Psoas muscle (tissue), 7 donors: ENCODE measurements at regions not wholly inside any gene's neighbourhood (a gene's known extent, or its start where the extent isn't known, plus 50 kb on each side); places are given as distances from the start of the nearest gene placed in this dataset.

Source experiments
- ATAC-seq, 4 donors: fragments of 200-7000 bp; cut with Tn5 transposase; one replicate each; pipeline ENCODE4 v1.9.1; 2020; ENCODE audit warnings: moderate library complexity in 3 of 4, mild to moderate bottlenecking in 2 of 4
- DNase-seq, 2 donors: peaks; one replicate each; pipeline ENCODE4 v3.0.0-alpha.2; 2020
- H3K27ac ChIP-seq: fragments of 200-600 bp; one replicate; pipeline ENCODE4 v1.8.0; 2022
- H3K27me3 ChIP-seq, 3 donors: fragments of 200-600 bp in 1 of 3; one replicate each; pipeline versions ENCODE4 v1.6.1 to v1.8.0; 2013 to 2022; ENCODE audit warnings: low read length in 2 of 3, mild to moderate bottlenecking in 2 of 3, moderate library complexity in 1 of 3; ENCODE audit not compliant: insufficient read depth in 3 of 3
- H3K36me3 ChIP-seq, 2 donors: fragments of 200-600 bp in 1 of 2; one replicate each; pipeline versions ENCODE4 v1.6.1 to v1.8.0; 2013 to 2022; ENCODE audit warnings: low read depth in 1 of 2, mild to moderate bottlenecking in 1 of 2, moderate library complexity in 1 of 2; ENCODE audit not compliant: insufficient read depth in 1 of 2
- H3K4me1 ChIP-seq: fragments of 200-600 bp; one replicate; pipeline ENCODE4 v1.8.0; 2022
- H3K4me3 ChIP-seq: fragments of 200-600 bp; one replicate; pipeline ENCODE4 v1.8.0; 2022; ENCODE audit warnings: mild to moderate bottlenecking
- H3K9me3 ChIP-seq: fragments of 200-600 bp; one replicate; pipeline ENCODE4 v1.8.0; 2022
- CTCF ChIP-seq: fragments of 200-600 bp; IDR thresholded peaks from one replicate; pipeline ENCODE4 v1.8.0; 2022; ENCODE audit warnings: antibody characterized with exemption
- WGBS, 3 donors: extraction: QIAGEN DNeasy Blood & Tissue Kit; methylation state at CpG; one replicate each; pipeline versions ENCODE4 v1.1.6 to v1.1.7; 2013; 5-methylcytosine and 5-hydroxymethylcytosine counted together
- intact Hi-C, 2 donors: fragments of 100-400 bp; cut with DNase I; formaldehyde crosslinking; loops; one replicate each; pipeline versions ENCODE4 v1.11.0 to v1.14.2; 2022
- donor health status: healthy with polysubstance abuse.
- donor health status: DM: no; HTN: no; CAD: no; lungs with moderate emphysema.
- donor health status: Bipolar disorder and iron deficiency.
- donor health status: healthy.
- donor health status: DM: yes; HTN: yes; CAD: no.
- donor health status: DM: no; HTN: no; CAD: no.
- donor health status: DM: yes; HTN: yes; CAD: no.

DNA sequence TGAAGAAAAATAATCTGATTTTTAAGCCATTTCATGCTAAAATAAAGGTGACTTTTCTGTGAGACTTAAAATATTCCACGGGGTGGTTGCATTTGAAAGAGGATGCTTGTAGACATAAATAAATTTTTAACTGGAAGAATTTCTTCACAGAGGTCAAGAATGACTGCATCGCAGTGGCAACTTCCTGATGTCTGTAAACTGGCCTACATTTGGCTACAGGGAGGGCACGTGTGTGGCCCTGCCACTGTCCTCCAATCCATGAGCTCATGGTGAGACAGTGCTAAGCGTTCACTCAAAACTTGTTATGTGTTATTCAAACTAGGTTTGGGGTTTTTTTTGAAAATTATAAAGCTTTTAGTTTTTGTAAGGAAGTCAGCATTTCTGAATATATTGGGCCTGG lies 1089.3 kb downstream of the EFNB2 start:
- no peak for ATAC-seq
- Histone ChIP-seq H3K36me3 (no peaks in the 10 kb centered on the region), H3K4me3 (no peak overlapping the region), H3K4me1 (no peaks in the 10 kb centered on the region), H3K27me3 (no peaks in the 10 kb centered on the region), H3K9me3 (no peaks in the 10 kb centered on the region), H3K27ac (no peak overlapping the region)
- DNase-seq = no peak
- 76 to 80% (median 78%) methylated on average over 4 of the region's 4 CpGs for WGBS, 3 donors
- intact Hi-C loops = no loop called here
- TF ChIP-seq CTCF = no peak

- DNase-seq = no peak
- no peaks in the 10 kb centered on the region for H3K4me1 ChIP-seq
- no peak for TF ChIP-seq CTCF
- no peaks in the 10 kb centered on the region for H3K9me3 ChIP-seq
- no peaks in the 10 kb centered on the region for H3K36me3 ChIP-seq
- H3K4me3 ChIP-seq = no peak overlapping the region
- H3K27me3 ChIP-seq = no peaks in the 10 kb centered on the region
- no peak overlapping the region for H3K27ac ChIP-seq
- intact Hi-C loops = no loop called here
- WGBS, 3 donors = 72 to 82% (median 81%) methylated on average over 4 of the region's 4 CpGs
- no peak for ATAC-seq
Measured at GRCh38 chr13:105445796-105446195, 1089.7 kb downstream of the EFNB2 start.

GRCh38 chr13:105442949-105443699 lies 1092.3 kb downstream of the EFNB2 start:
- intact Hi-C loops = no loop called here
- Histone ChIP-seq H3K27me3 (no peaks in the 10 kb centered on the region), H3K4me1 (no peaks in the 10 kb centered on the region), H3K4me3 (no peak overlapping the region), H3K9me3 (no peaks in the 10 kb centered on the region), H3K27ac (no peak overlapping the region), H3K36me3 (no peaks in the 10 kb centered on the region)
- WGBS, 3 donors = 45 to 52% (median 48%) methylated on average over 3 of the region's 3 CpGs
- DNase-seq (no peak), ATAC-seq (no peak)
- TF ChIP-seq CTCF = no peak

DNA sequence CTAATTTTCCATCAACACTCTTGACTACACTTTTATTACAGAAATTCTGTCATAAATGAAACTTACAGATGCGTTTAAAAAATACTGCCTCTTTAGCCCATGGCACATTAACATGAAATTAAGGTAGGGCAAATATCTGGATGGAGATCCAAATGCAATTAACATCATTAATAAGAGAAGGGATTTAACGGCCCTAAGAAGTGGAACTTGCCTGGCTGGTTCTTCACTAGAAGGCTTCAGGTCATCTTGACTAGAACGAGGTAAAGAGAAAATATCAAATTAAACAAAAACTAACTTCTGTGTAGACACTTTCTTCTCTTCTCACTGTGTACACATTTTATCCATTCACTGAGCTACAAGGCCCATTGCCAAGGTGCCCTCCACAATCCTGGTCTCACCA lies 1093.4 kb downstream of the EFNB2 start:
- 78 to 85% (median 84%) methylated on average over 3 of the region's 3 CpGs for WGBS, 3 donors
- H3K9me3 ChIP-seq = no peaks in the 10 kb centered on the region
- no peak for ATAC-seq

More for the DNA sequence above, 1093.4 kb downstream of the EFNB2 start:
- Histone ChIP-seq H3K4me1 (no peaks in the 10 kb centered on the region), H3K27me3 (no peaks in the 10 kb centered on the region), H3K4me3 (no peak overlapping the region), H3K36me3 (no peaks in the 10 kb centered on the region), H3K27ac (no peak overlapping the region)
- no peak for DNase-seq
- no peak for TF ChIP-seq CTCF
- intact Hi-C loops = no loop called here
